T-helper 2 cell treated with Interferon-gamma antibody and Interleukin-4, amounts not matched to agents 5 μg/mL and 100 μg/mL, for 36 hours (primary cell): ENCODE measurements at regions not wholly inside any gene's neighbourhood (a gene's known extent, or its start where the extent isn't known, plus 50 kb on each side); places are given as distances from the start of the nearest gene placed in this dataset.

Experiments used
- DNase-seq: peaks from one replicate; pipeline ENCODE4 v3.0.0; 2021; ENCODE audit warnings: low spot score
- H3K27ac Mint-ChIP-seq: one replicate; pipeline ENCODE4 v1.8.0; 2021; ENCODE audit warnings: mild to moderate bottlenecking, mixed read lengths
- H3K27me3 Mint-ChIP-seq: one replicate; pipeline ENCODE4 v1.8.0; 2021; ENCODE audit warnings: low read depth, mixed read lengths
- H3K36me3 Mint-ChIP-seq: one replicate; pipeline ENCODE4 v1.8.0; 2021; ENCODE audit warnings: low read depth, mixed read lengths
- H3K4me1 Mint-ChIP-seq: one replicate; pipeline ENCODE4 v1.8.0; 2021; ENCODE audit warnings: low read depth, mixed read lengths
- H3K4me3 Mint-ChIP-seq: one replicate; pipeline ENCODE4 v1.8.0; 2022; ENCODE audit warnings: mild to moderate bottlenecking, moderate library complexity, mixed read lengths
- H3K9me3 Mint-ChIP-seq: one replicate; pipeline ENCODE4 v1.8.0; 2021; ENCODE audit warnings: mixed read lengths

- no peaks in the 10 kb centered on the region for H3K36me3 Mint-ChIP-seq
- H3K4me3 Mint-ChIP-seq = no peak overlapping the region
- H3K9me3 Mint-ChIP-seq = peaks cover 21% of the 10 kb centered on the region
- no peak for DNase-seq
- peaks cover 23% of the 10 kb centered on the region for H3K27me3 Mint-ChIP-seq
- H3K27ac Mint-ChIP-seq = no peak overlapping the region
- peaks cover 3% of the 10 kb centered on the region for H3K4me1 Mint-ChIP-seq
These were observed 76.0 kb upstream of the FAM20C start for GRCh38 chr7:116188-116981.

DNA sequence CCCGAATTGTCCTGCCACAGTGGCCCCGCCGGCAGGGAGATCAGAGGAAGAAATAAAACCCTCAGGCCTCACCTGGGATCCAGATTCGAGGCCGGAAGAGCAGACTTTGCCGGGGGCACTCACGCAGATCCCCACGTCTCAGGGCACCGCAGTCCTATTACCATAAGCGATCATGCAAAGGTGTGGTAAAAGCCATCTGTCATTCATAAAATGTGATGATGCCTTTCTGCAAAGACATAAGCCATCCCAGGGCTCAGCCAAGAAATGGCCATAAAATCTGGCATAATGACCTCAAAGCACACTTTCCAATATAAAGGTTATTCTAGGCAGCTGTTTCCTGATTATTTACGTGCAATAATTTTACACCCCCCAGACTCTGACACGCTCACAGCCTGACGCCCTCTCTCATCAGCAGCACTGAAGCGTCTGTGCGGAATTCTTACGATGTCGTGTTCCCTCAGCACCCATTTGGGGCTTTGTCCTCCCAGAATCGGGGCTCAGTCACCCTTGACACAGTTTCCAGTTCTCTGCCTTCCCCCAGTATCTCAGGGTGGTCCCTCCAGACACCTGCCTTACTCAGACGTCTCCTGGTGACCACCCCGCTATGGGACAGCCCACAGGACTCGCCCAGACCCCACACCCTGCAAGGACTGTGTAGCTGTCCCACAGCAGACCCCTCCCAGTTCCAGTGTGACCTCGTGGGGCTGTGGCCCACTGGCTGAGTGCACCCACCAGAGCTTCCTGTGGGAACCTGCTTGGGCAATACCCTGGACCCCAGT, 74.3 kb upstream of the FAM20C start:
- H3K27me3 Mint-ChIP-seq = peaks cover 14% of the 10 kb centered on the region
- no peaks in the 10 kb centered on the region for H3K36me3 Mint-ChIP-seq
- DNase-seq = no peak
- H3K4me3 Mint-ChIP-seq = no peak overlapping the region
- H3K4me1 Mint-ChIP-seq = peaks cover 2% of the 10 kb centered on the region
- H3K27ac Mint-ChIP-seq = no peak overlapping the region
- peaks cover 17% of the 10 kb centered on the region for H3K9me3 Mint-ChIP-seq

DNA sequence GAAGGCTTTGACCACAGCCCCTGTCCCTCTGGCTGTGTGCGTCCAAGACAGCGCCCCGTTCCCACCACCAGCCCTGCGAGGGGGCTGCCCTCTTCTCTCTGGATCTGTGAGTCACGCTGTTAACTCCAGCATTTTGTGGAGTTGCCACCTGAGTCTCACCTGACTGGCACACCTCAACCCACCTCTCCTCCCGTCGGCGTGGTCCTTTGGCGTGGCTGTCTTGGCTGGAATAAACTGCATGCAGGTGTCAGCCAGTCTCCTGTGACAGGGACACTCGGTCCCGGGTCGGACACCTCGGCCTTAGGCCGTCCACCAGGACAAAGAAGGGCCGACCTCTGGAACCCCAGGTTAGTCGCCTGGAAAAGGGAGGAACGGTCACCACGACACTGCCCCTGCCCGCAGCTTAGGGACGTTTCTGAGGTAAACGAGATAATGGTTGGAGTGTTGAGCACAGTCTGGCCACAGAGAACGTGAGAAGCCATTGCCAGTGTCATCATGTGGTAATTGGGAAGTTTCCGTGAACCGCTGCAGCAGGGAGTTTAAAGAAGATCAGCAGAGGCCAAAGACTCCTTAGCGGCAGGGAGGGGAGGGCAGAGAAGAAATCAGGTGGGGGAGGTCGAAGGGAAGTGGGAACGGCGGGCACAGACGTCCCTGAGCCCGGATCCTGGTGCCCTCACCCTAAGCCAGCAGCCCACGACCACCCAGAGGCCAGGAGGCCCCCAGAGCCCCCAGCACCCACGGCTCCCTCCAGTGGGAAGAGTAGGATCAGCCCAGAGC, 73.6 kb upstream of the FAM20C start:
- no peak overlapping the region for H3K27ac Mint-ChIP-seq
- no peak for DNase-seq
- H3K9me3 Mint-ChIP-seq = peaks cover 9% of the 10 kb centered on the region
- no peak overlapping the region for H3K4me3 Mint-ChIP-seq
- peaks cover 10% of the 10 kb centered on the region for H3K27me3 Mint-ChIP-seq
- H3K36me3 Mint-ChIP-seq = no peaks in the 10 kb centered on the region
- peaks cover 2% of the 10 kb centered on the region for H3K4me1 Mint-ChIP-seq

GRCh38 chr7:119392-120163, 72.8 kb upstream of the FAM20C start:
- no peak overlapping the region for H3K27ac Mint-ChIP-seq
- no peak for DNase-seq
- peaks cover 2% of the 10 kb centered on the region for H3K9me3 Mint-ChIP-seq
- peaks cover 5% of the 10 kb centered on the region for H3K27me3 Mint-ChIP-seq
- peaks cover 2% of the 10 kb centered on the region for H3K4me1 Mint-ChIP-seq
- H3K36me3 Mint-ChIP-seq = no peaks in the 10 kb centered on the region
- no peak overlapping the region for H3K4me3 Mint-ChIP-seq

DNA sequence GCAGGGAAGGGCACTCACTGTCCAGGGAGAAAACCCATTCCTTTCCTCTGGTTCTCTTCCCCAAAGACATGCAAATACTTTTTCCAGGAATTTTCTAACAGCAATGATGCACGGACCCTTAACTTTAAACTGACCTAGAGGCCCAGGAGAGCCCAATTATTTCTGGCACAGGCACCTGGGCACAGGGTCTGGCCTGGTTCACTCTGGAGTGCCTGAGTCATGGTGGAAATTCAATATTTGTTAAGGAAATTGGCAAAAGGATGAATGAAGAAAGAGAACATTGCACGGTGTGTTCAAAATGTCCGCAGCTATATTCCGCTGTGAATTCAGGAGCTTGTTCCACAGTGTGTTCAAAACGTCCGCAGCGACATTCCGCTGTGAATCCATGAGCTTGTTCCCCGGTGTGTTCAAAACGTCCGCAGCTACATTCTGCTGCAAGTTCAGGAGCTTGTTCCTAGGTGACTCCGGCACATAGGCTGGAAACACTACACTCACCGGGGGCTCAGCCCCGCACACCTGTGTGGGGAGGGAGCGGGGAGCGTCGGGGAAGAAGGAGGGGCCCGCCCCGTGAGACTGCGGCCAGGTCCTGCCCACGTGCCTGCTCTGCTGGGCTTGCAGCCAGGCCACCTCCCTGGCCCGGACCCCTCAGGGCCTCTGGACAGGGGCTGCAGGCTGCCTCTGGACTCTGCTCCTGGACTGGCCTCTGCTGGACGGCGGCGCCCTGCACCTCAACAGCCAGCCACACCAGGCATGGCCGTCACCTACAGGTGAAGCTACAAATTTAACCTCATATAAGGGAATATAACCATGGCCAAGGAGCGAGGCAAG, 72.0 kb upstream of the FAM20C start:
- H3K36me3 Mint-ChIP-seq = no peaks in the 10 kb centered on the region
- H3K4me1 Mint-ChIP-seq = peaks cover 2% of the 10 kb centered on the region
- no peak overlapping the region for H3K27ac Mint-ChIP-seq
- peaks cover under 1% of the 10 kb centered on the region for H3K27me3 Mint-ChIP-seq
- H3K4me3 Mint-ChIP-seq = no peak overlapping the region
- no peaks in the 10 kb centered on the region for H3K9me3 Mint-ChIP-seq
- no peak for DNase-seq

DNA sequence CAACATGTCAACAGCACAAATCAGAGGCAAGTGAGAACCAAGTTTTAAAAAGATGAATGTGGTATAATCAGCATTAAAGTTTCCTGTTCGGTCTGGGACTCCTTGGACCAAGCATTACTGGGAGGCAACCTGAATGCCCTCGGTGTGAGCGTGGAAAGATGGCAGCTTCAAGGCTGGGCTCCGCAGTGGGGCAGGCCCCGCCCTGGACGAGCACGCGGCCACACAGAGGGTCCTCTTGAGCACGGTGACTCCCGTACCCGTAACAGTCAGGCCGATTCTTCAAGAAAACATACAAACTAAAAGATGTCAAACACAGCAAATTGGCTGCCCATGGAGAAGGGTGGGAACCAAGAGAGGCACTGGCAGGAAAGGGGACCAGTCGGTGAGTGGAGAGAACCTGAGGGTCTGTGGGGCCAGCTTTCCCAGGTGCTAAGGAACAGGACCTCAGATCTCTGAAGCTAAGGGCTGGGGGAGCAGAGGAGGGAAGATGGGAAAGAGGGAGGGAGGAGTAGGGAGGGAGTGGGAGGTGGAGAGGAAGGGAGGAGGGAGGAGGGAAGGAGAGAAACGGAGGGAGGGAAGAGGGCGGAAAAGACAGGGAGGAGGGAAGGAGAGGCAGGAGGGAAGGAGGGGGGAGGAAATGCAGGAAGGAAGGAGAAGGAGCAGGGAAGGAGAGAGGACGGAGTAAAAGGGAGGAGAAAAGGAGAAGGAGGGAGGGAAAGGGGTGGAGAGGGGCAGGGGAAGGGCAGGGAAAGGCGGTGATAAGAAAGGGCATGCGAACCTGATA, 71.2 kb upstream of the FAM20C start:
- no peaks in the 10 kb centered on the region for H3K27me3 Mint-ChIP-seq
- no peak overlapping the region for H3K27ac Mint-ChIP-seq
- no peak for DNase-seq
- H3K4me1 Mint-ChIP-seq = peaks cover 2% of the 10 kb centered on the region
- H3K9me3 Mint-ChIP-seq = no peaks in the 10 kb centered on the region
- H3K36me3 Mint-ChIP-seq = no peaks in the 10 kb centered on the region
- H3K4me3 Mint-ChIP-seq = no peak overlapping the region

DNA sequence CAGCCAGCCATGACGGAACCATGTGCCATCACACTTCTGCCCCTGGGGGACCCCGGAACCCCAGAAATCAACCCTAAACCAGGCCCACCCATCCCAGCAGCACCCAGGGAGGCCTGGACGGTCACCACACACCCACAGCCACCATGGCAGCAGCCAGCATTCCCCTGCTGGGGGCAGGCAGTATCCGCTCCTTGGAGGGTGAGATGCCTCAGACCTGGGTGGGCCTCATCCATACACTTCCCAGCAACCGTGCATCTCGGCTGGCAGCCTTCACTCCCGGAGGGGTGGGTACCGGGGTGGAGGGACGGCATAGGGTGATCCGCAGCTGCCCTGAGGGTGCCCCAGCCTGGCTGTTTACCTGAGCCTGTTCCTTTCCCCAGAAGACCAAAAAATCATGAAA, 69.1 kb upstream of the FAM20C start:
- H3K4me3 Mint-ChIP-seq = no peak overlapping the region
- no peaks in the 10 kb centered on the region for H3K36me3 Mint-ChIP-seq
- H3K9me3 Mint-ChIP-seq = no peaks in the 10 kb centered on the region
- no peak for DNase-seq
- H3K27ac Mint-ChIP-seq = no peak overlapping the region
- peaks cover 2% of the 10 kb centered on the region for H3K4me1 Mint-ChIP-seq
- no peaks in the 10 kb centered on the region for H3K27me3 Mint-ChIP-seq

GRCh38 chr7:124130-124949, 68.0 kb upstream of the FAM20C start:
- no peak for DNase-seq
- no peaks in the 10 kb centered on the region for H3K9me3 Mint-ChIP-seq
- no peak overlapping the region for H3K27ac Mint-ChIP-seq
- H3K4me1 Mint-ChIP-seq = no peaks in the 10 kb centered on the region
- no peaks in the 10 kb centered on the region for H3K27me3 Mint-ChIP-seq
- no peaks in the 10 kb centered on the region for H3K36me3 Mint-ChIP-seq
- no peak overlapping the region for H3K4me3 Mint-ChIP-seq

- no peak overlapping the region for H3K27ac Mint-ChIP-seq
- no peaks in the 10 kb centered on the region for H3K9me3 Mint-ChIP-seq
- no peaks in the 10 kb centered on the region for H3K36me3 Mint-ChIP-seq
- H3K4me1 Mint-ChIP-seq = no peaks in the 10 kb centered on the region
- no peaks in the 10 kb centered on the region for H3K27me3 Mint-ChIP-seq
- no peak for DNase-seq
- no peak overlapping the region for H3K4me3 Mint-ChIP-seq
These were observed 67.3 kb upstream of the FAM20C start for GRCh38 chr7:125061-125475.

DNA sequence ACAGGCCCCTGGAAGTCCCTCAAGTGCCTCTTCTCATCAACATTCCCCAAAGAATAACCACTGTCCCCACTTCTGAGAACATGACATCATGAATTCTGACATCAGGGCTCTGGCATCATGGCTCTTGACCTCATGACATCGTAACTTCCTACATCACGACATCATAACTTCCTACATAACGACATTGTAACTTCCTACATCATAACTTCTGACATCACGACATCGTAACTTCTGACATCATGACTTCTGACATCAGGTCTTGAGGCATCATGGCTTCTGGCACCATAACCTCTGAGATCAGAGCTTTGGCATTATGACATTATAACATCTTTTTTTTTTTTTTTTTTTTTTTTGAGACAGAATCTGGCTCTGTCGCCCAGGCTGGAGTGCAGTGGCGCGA, 66.7 kb upstream of the FAM20C start:
- Mint-ChIP-seq H3K36me3 (no peaks in the 10 kb centered on the region), H3K4me1 (no peaks in the 10 kb centered on the region), H3K4me3 (no peak overlapping the region), H3K27me3 (no peaks in the 10 kb centered on the region), H3K9me3 (no peaks in the 10 kb centered on the region), H3K27ac (no peak overlapping the region)
- no peak for DNase-seq

DNA sequence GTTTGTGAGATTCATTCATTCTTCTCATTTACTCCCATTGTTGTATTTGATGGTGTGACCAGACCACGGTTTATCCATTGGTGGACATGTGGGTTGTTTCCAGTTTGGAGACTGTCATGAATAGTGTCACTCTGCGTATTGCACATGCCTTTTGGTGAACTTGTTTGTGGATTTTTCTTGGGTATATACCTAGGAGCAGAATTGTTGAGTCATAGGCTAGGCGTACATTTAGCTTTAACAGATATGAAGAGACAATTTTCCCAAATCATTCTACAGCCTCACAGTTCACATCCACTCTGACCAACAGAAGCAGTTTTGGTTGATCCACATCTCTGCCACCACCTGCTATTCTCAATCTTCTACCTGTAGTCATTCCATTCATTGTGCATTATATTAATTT, 66.0 kb upstream of the FAM20C start:
- no peaks in the 10 kb centered on the region for H3K4me1 Mint-ChIP-seq
- no peaks in the 10 kb centered on the region for H3K9me3 Mint-ChIP-seq
- no peak for DNase-seq
- H3K27ac Mint-ChIP-seq = no peak overlapping the region
- H3K36me3 Mint-ChIP-seq = no peaks in the 10 kb centered on the region
- H3K27me3 Mint-ChIP-seq = no peaks in the 10 kb centered on the region
- H3K4me3 Mint-ChIP-seq = no peak overlapping the region
